ENCODE measurements at regions not wholly inside any gene's neighbourhood (a gene's known extent, or its start where the extent isn't known, plus 50 kb on each side); places are given as distances from the start of the nearest gene placed in this dataset.
"Not testable (repeated sequence)": the region's sequence is repeated elsewhere in the genome, so short reads cannot be mapped to it uniquely, and the experiment has no call there.

- H3K36me3 ChIP-seq (ENCODE audit: insufficient read depth, low read length): no peaks in the 10 kb centered on the region
- no peaks in the 10 kb centered on the region for H3K4me1 ChIP-seq (ENCODE audit: insufficient read depth, low read length)
- H3K27me3 ChIP-seq (ENCODE audit: insufficient read depth, low read length): no peaks in the 10 kb centered on the region
- no peaks in the 10 kb centered on the region for H3K9me3 ChIP-seq (ENCODE audit: low read length)
- no peak overlapping the region for H2AFZ ChIP-seq (ENCODE audit: low read depth, low read length)
- H3K4me3 ChIP-seq (ENCODE audit: low read length): no peak overlapping the region
Observed at GRCh38 chr18:43341014-43341413, 63.7 kb upstream of the SYT4 start.

- H3K4me1 ChIP-seq (ENCODE audit: insufficient read depth, low read length): no peaks in the 10 kb centered on the region
Observed at GRCh38 chr18:43350176-43350575, 72.9 kb upstream of the SYT4 start.

GRCh38 chr18:43364535-43364934 lies 87.2 kb upstream of the SYT4 start:
- no peaks in the 10 kb centered on the region for H3K4me1 ChIP-seq (ENCODE audit: insufficient read depth, low read length)
- H3K27me3 ChIP-seq (ENCODE audit: insufficient read depth, low read length): no peaks in the 10 kb centered on the region
- H2AFZ ChIP-seq (ENCODE audit: low read depth, low read length): no peak overlapping the region
- H3K36me3 ChIP-seq (ENCODE audit: insufficient read depth, low read length): no peaks in the 10 kb centered on the region
- no peaks in the 10 kb centered on the region for H3K9me3 ChIP-seq (ENCODE audit: low read length)
- no peak overlapping the region for H3K4me3 ChIP-seq (ENCODE audit: low read length)

More at GRCh38 chr18:43350176-43350575, 72.9 kb upstream of the SYT4 start:
- Histone ChIP-seq H3K36me3 (ENCODE audit: insufficient read depth, low read length) (no peaks in the 10 kb centered on the region), H3K9me3 (ENCODE audit: low read length) (no peaks in the 10 kb centered on the region), H3K27me3 (ENCODE audit: insufficient read depth, low read length) (no peaks in the 10 kb centered on the region), H2AFZ (ENCODE audit: low read depth, low read length) (no peak overlapping the region), H3K4me3 (ENCODE audit: low read length) (no peak overlapping the region)

- Histone ChIP-seq H3K4me1 (ENCODE audit: insufficient read depth, low read length) (no peaks in the 10 kb centered on the region), H3K9me3 (ENCODE audit: low read length) (no peaks in the 10 kb centered on the region), H3K36me3 (ENCODE audit: insufficient read depth, low read length) (no peaks in the 10 kb centered on the region), H3K27me3 (ENCODE audit: insufficient read depth, low read length) (no peaks in the 10 kb centered on the region), H3K4me3 (ENCODE audit: low read length) (no peak overlapping the region), H2AFZ (ENCODE audit: low read depth, low read length) (no peak overlapping the region)
Observed at GRCh38 chr18:43367895-43368294, 90.6 kb upstream of the SYT4 start.

- not testable (repeated sequence) for H3K9me3 ChIP-seq (ENCODE audit: low read length); H3K4me1 ChIP-seq (ENCODE audit: insufficient read depth, low read length); H3K4me3 ChIP-seq (ENCODE audit: low read length); H3K27me3 ChIP-seq (ENCODE audit: insufficient read depth, low read length); H3K36me3 ChIP-seq (ENCODE audit: insufficient read depth, low read length); H2AFZ ChIP-seq (ENCODE audit: low read depth, low read length)
Observed at GRCh38 chr18:43369311-43369710, 92.0 kb upstream of the SYT4 start.

GRCh38 chr18:43372773-43373172 lies 95.5 kb upstream of the SYT4 start:
- Histone ChIP-seq H2AFZ (ENCODE audit: low read depth, low read length) (no peak overlapping the region), H3K4me1 (ENCODE audit: insufficient read depth, low read length) (no peaks in the 10 kb centered on the region), H3K9me3 (ENCODE audit: low read length) (no peaks in the 10 kb centered on the region), H3K36me3 (ENCODE audit: insufficient read depth, low read length) (no peaks in the 10 kb centered on the region), H3K27me3 (ENCODE audit: insufficient read depth, low read length) (no peaks in the 10 kb centered on the region), H3K4me3 (ENCODE audit: low read length) (no peak overlapping the region)

- Histone ChIP-seq H3K36me3 (ENCODE audit: insufficient read depth, low read length) (no peaks in the 10 kb centered on the region), H3K27me3 (ENCODE audit: insufficient read depth, low read length) (no peaks in the 10 kb centered on the region), H3K9me3 (ENCODE audit: low read length) (no peaks in the 10 kb centered on the region), H2AFZ (ENCODE audit: low read depth, low read length) (no peak overlapping the region), H3K4me3 (ENCODE audit: low read length) (no peak overlapping the region), H3K4me1 (ENCODE audit: insufficient read depth, low read length) (peaks cover 8% of the 10 kb centered on the region)
Observed at GRCh38 chr18:43380104-43380672, 102.9 kb upstream of the SYT4 start.

- Histone ChIP-seq H3K4me3 (ENCODE audit: low read length) (no peak overlapping the region), H3K36me3 (ENCODE audit: insufficient read depth, low read length) (no peaks in the 10 kb centered on the region), H3K9me3 (ENCODE audit: low read length) (no peaks in the 10 kb centered on the region), H3K4me1 (ENCODE audit: insufficient read depth, low read length) (peaks cover 8% of the 10 kb centered on the region), H3K27me3 (ENCODE audit: insufficient read depth, low read length) (no peaks in the 10 kb centered on the region), H2AFZ (ENCODE audit: low read depth, low read length) (no peak overlapping the region)
Observed at GRCh38 chr18:43382641-43383403, 105.5 kb upstream of the SYT4 start.

GRCh38 chr18:43389163-43389562 lies 111.9 kb upstream of the SYT4 start:
- no peak overlapping the region for H3K4me3 ChIP-seq (ENCODE audit: low read length)
- H3K27me3 ChIP-seq (ENCODE audit: insufficient read depth, low read length): no peaks in the 10 kb centered on the region
- H3K36me3 ChIP-seq (ENCODE audit: insufficient read depth, low read length): no peaks in the 10 kb centered on the region
- no peak overlapping the region for H2AFZ ChIP-seq (ENCODE audit: low read depth, low read length)
- no peaks in the 10 kb centered on the region for H3K9me3 ChIP-seq (ENCODE audit: low read length)
- peaks cover 9% of the 10 kb centered on the region for H3K4me1 ChIP-seq (ENCODE audit: insufficient read depth, low read length)

- no peak overlapping the region for H2AFZ ChIP-seq (ENCODE audit: low read depth, low read length)
- H3K27me3 ChIP-seq (ENCODE audit: insufficient read depth, low read length): no peaks in the 10 kb centered on the region
- peaks cover 9% of the 10 kb centered on the region for H3K4me1 ChIP-seq (ENCODE audit: insufficient read depth, low read length)
- H3K9me3 ChIP-seq (ENCODE audit: low read length): no peaks in the 10 kb centered on the region
- no peak overlapping the region for H3K4me3 ChIP-seq (ENCODE audit: low read length)
- no peaks in the 10 kb centered on the region for H3K36me3 ChIP-seq (ENCODE audit: insufficient read depth, low read length)
Observed at GRCh38 chr18:43392168-43392567, 114.9 kb upstream of the SYT4 start.

- Histone ChIP-seq H3K36me3 (ENCODE audit: insufficient read depth, low read length) (no peaks in the 10 kb centered on the region), H3K9me3 (ENCODE audit: low read length) (no peaks in the 10 kb centered on the region), H3K27me3 (ENCODE audit: insufficient read depth, low read length) (no peaks in the 10 kb centered on the region), H3K4me1 (ENCODE audit: insufficient read depth, low read length) (peaks cover 9% of the 10 kb centered on the region), H3K4me3 (ENCODE audit: low read length) (no peak overlapping the region), H2AFZ (ENCODE audit: low read depth, low read length) (no peak overlapping the region)
Observed at GRCh38 chr18:43393174-43393573, 115.9 kb upstream of the SYT4 start.

GRCh38 chr18:43396266-43396665 lies 119.0 kb upstream of the SYT4 start:
- H3K27me3 ChIP-seq (ENCODE audit: insufficient read depth, low read length): no peaks in the 10 kb centered on the region
- H2AFZ ChIP-seq (ENCODE audit: low read depth, low read length): no peak overlapping the region
- H3K4me3 ChIP-seq (ENCODE audit: low read length): no peak overlapping the region
- H3K36me3 ChIP-seq (ENCODE audit: insufficient read depth, low read length): no peaks in the 10 kb centered on the region
- H3K9me3 ChIP-seq (ENCODE audit: low read length): no peaks in the 10 kb centered on the region
- H3K4me1 ChIP-seq (ENCODE audit: insufficient read depth, low read length): no peaks in the 10 kb centered on the region

GRCh38 chr18:43398601-43399000 lies 121.3 kb upstream of the SYT4 start:
- Histone ChIP-seq H3K4me1 (ENCODE audit: insufficient read depth, low read length) (no peaks in the 10 kb centered on the region), H2AFZ (ENCODE audit: low read depth, low read length) (no peak overlapping the region), H3K9me3 (ENCODE audit: low read length) (no peaks in the 10 kb centered on the region), H3K36me3 (ENCODE audit: insufficient read depth, low read length) (no peaks in the 10 kb centered on the region), H3K27me3 (ENCODE audit: insufficient read depth, low read length) (no peaks in the 10 kb centered on the region), H3K4me3 (ENCODE audit: low read length) (no peak overlapping the region)

GRCh38 chr18:43405097-43405496 lies 127.8 kb upstream of the SYT4 start:
- Histone ChIP-seq H3K36me3 (ENCODE audit: insufficient read depth, low read length) (no peaks in the 10 kb centered on the region), H3K4me1 (ENCODE audit: insufficient read depth, low read length) (no peaks in the 10 kb centered on the region), H3K9me3 (ENCODE audit: low read length) (no peaks in the 10 kb centered on the region)

More at GRCh38 chr18:43405097-43405496, 127.8 kb upstream of the SYT4 start:
- H2AFZ ChIP-seq (ENCODE audit: low read depth, low read length): no peak overlapping the region
- H3K4me3 ChIP-seq (ENCODE audit: low read length): no peak overlapping the region
- H3K27me3 ChIP-seq (ENCODE audit: insufficient read depth, low read length): no peaks in the 10 kb centered on the region
